Kidney capillary endothelial cell (primary cell): ENCODE measurements at regions not wholly inside any gene's neighbourhood (a gene's known extent, or its start where the extent isn't known, plus 50 kb on each side); places are given as distances from the start of the nearest gene placed in this dataset.

Experiments used
- DNase-seq: peaks from one replicate; pipeline ENCODE4 v3.0.0-alpha.2; 2018; ENCODE audit warnings: low spot score

GRCh38 chr4:58688568-58688967 lies 1578.4 kb upstream of the IGFBP7 start:
- no peak for DNase-seq

- DNase-seq: no peak
Measured at GRCh38 chr4:58679886-58680285, 1569.7 kb upstream of the IGFBP7 start.

- no peak for DNase-seq
Measured at GRCh38 chr4:58679051-58679450, 1568.9 kb upstream of the IGFBP7 start.

GRCh38 chr4:58669783-58670182 lies 1559.6 kb upstream of the IGFBP7 start:
- DNase-seq: no peak

- no peak for DNase-seq
Measured at GRCh38 chr4:58665649-58666048, 1555.5 kb upstream of the IGFBP7 start.

GRCh38 chr4:58658701-58659100 lies 1548.5 kb upstream of the IGFBP7 start:
- DNase-seq: no peak

- no peak for DNase-seq
Measured at GRCh38 chr4:58653251-58653650, 1543.1 kb upstream of the IGFBP7 start.

GRCh38 chr4:58649226-58649625 lies 1539.0 kb upstream of the IGFBP7 start:
- DNase-seq: no peak

GRCh38 chr4:58646126-58646525 lies 1535.9 kb upstream of the IGFBP7 start:
- DNase-seq: no peak

- no peak for DNase-seq
Measured at GRCh38 chr4:58644549-58644948, 1534.4 kb upstream of the IGFBP7 start.

GRCh38 chr4:58636381-58636780 lies 1526.2 kb upstream of the IGFBP7 start:
- DNase-seq: no peak

GRCh38 chr4:58617226-58617625 lies 1507.0 kb upstream of the IGFBP7 start:
- DNase-seq: no peak

- no peak for DNase-seq
Measured at GRCh38 chr4:58611012-58611411, 1500.8 kb upstream of the IGFBP7 start.

GRCh38 chr4:58606303-58606702 lies 1496.1 kb upstream of the IGFBP7 start:
- DNase-seq: no peak

GRCh38 chr4:58603951-58604350 lies 1493.8 kb upstream of the IGFBP7 start:
- no peak for DNase-seq

GRCh38 chr4:58602731-58603359 lies 1492.7 kb upstream of the IGFBP7 start:
- no peak for DNase-seq

GRCh38 chr4:58602022-58602421 lies 1491.8 kb upstream of the IGFBP7 start:
- no peak for DNase-seq

GRCh38 chr4:58600290-58600689 lies 1490.1 kb upstream of the IGFBP7 start:
- no peak for DNase-seq

GRCh38 chr4:58590722-58591121 lies 1480.5 kb upstream of the IGFBP7 start:
- no peak for DNase-seq

GRCh38 chr4:58587856-58588255 lies 1477.7 kb upstream of the IGFBP7 start:
- no peak for DNase-seq

- no peak for DNase-seq
Measured at GRCh38 chr4:58566260-58566659, 1456.1 kb upstream of the IGFBP7 start.

- no peak for DNase-seq
Measured at GRCh38 chr4:58564695-58565475, 1454.7 kb upstream of the IGFBP7 start.

GRCh38 chr4:58561170-58561569 lies 1451.0 kb upstream of the IGFBP7 start:
- no peak for DNase-seq

- DNase-seq: no peak
Measured at GRCh38 chr4:58560736-58561135, 1450.6 kb upstream of the IGFBP7 start.
